GM21576 (cell line): ENCODE measurements at regions not wholly inside any gene's neighbourhood (a gene's known extent, or its start where the extent isn't known, plus 50 kb on each side); places are given as distances from the start of the nearest gene placed in this dataset.

Experiments used
- ATAC-seq: cut with Tn5 transposase; IDR thresholded peaks from one replicate; pipeline ENCODE4 v1.9.1; 2021; ENCODE audit warnings: mild to moderate bottlenecking, moderate library complexity; ENCODE audit not compliant: unreplicated experiment

GRCh38 chr3:148128136-148128535 lies 569.6 kb upstream of the AGTR1 start:
- no peak for ATAC-seq

GRCh38 chr3:148131990-148132638 lies 565.6 kb upstream of the AGTR1 start:
- ATAC-seq, result no peak

- no peak for ATAC-seq
Measured at GRCh38 chr3:148136816-148137215, 560.9 kb upstream of the AGTR1 start.

GRCh38 chr3:148146241-148146640 lies 551.5 kb upstream of the AGTR1 start:
- ATAC-seq, result no peak

GRCh38 chr3:148146947-148147826 lies 550.5 kb upstream of the AGTR1 start:
- no peak for ATAC-seq

GRCh38 chr3:148147903-148148302 lies 549.8 kb upstream of the AGTR1 start:
- no peak for ATAC-seq

GRCh38 chr3:148149556-148149955 lies 548.1 kb upstream of the AGTR1 start:
- ATAC-seq, result no peak

GRCh38 chr3:148150141-148150540 lies 547.6 kb upstream of the AGTR1 start:
- no peak for ATAC-seq

- ATAC-seq, result no peak
Measured at GRCh38 chr3:148158210-148158609, 539.5 kb upstream of the AGTR1 start.

GRCh38 chr3:148162132-148162531 lies 535.6 kb upstream of the AGTR1 start:
- no peak for ATAC-seq

GRCh38 chr3:148168347-148168746 lies 529.4 kb upstream of the AGTR1 start:
- ATAC-seq, result no peak

GRCh38 chr3:148173851-148174250 lies 523.9 kb upstream of the AGTR1 start:
- ATAC-seq, result no peak

GRCh38 chr3:148175214-148175613 lies 522.5 kb upstream of the AGTR1 start:
- ATAC-seq, result no peak

GRCh38 chr3:148178503-148178902 lies 519.2 kb upstream of the AGTR1 start:
- ATAC-seq, result no peak

GRCh38 chr3:148184798-148185197 lies 512.9 kb upstream of the AGTR1 start:
- no peak for ATAC-seq

GRCh38 chr3:148186881-148187280 lies 510.8 kb upstream of the AGTR1 start:
- ATAC-seq, result no peak

- no peak for ATAC-seq
Measured at GRCh38 chr3:148187296-148187695, 510.4 kb upstream of the AGTR1 start.

- no peak for ATAC-seq
Measured at GRCh38 chr3:148190441-148190990, 507.2 kb upstream of the AGTR1 start.

GRCh38 chr3:148191966-148192365 lies 505.7 kb upstream of the AGTR1 start:
- ATAC-seq, result no peak

- ATAC-seq, result no peak
Measured at GRCh38 chr3:148197061-148197460, 500.6 kb upstream of the AGTR1 start.

- ATAC-seq, result peak; percentile 42
Measured at GRCh38 chr3:148202386-148202785, 495.3 kb upstream of the AGTR1 start.
